Esophagus squamous epithelium (tissue), 4 donors: ENCODE measurements at regions not wholly inside any gene's neighbourhood (a gene's known extent, or its start where the extent isn't known, plus 50 kb on each side); places are given as distances from the start of the nearest gene placed in this dataset.

Experiments
- CTCF ChIP-seq, 6 experiments: fragments of 450-650 bp in 4 of 6; fragments of 200-600 bp in 2 of 6; sonication (generic) in 2 of 6; IDR thresholded peaks; one replicate each; pipeline ENCODE4 v1.5.1; 2016 to 2019; ENCODE audit warnings: antibody characterized with exemption in 6 of 6, mild to moderate bottlenecking in 4 of 6, moderate library complexity in 4 of 6
- POLR2A ChIP-seq, 4 donors: fragments of 450-650 bp; IDR thresholded peaks; one replicate each; pipeline ENCODE4 v1.6.1; 2017; ENCODE audit warnings: antibody characterized with exemption in 4 of 4, mild to moderate bottlenecking in 4 of 4, moderate library complexity in 3 of 4

- TF ChIP-seq CTCF (IDR thresholded peaks at IDR 0.05) (no peak), POLR2A (IDR thresholded peaks at IDR 0.05) (no peak)
Measured at GRCh38 chrX:1041091-1041490, 171.4 kb downstream of the CRLF2 start.
